ENCODE measurements at regions not wholly inside any gene's neighbourhood (a gene's known extent, or its start where the extent isn't known, plus 50 kb on each side); places are given as distances from the start of the nearest gene placed in this dataset.
"Not testable (repeated sequence)": the region's sequence is repeated elsewhere in the genome, so short reads cannot be mapped to it uniquely, and the experiment has no call there.

GRCh38 chr1:4221107-4221506 lies 321.0 kb upstream of the C1orf174 start:
- TF ChIP-seq CTCF (conservative IDR thresholded peaks at IDR 0.05; ENCODE audit: low read depth, low read length): no peak
- no peak for DNase-seq (ENCODE audit: low read depth)
- no peak overlapping the region for H3K4me3 ChIP-seq (ENCODE audit: low read depth, low read length)

GRCh38 chr1:4224684-4225467 lies 324.8 kb upstream of the C1orf174 start:
- DNase-seq (ENCODE audit: low read depth): no peak
- no peak overlapping the region for H3K4me3 ChIP-seq (ENCODE audit: low read depth, low read length)
- TF ChIP-seq CTCF (conservative IDR thresholded peaks at IDR 0.05; ENCODE audit: low read depth, low read length): no peak

- DNase-seq (ENCODE audit: low read depth): no peak
- TF ChIP-seq CTCF (conservative IDR thresholded peaks at IDR 0.05; ENCODE audit: low read depth, low read length): no peak
- H3K4me3 ChIP-seq (ENCODE audit: low read depth, low read length): no peak overlapping the region
Measured at GRCh38 chr1:4227986-4228385, 327.9 kb upstream of the C1orf174 start.

- no peak for DNase-seq (ENCODE audit: low read depth)
- no peak for TF ChIP-seq CTCF (conservative IDR thresholded peaks at IDR 0.05; ENCODE audit: low read depth, low read length)
- H3K4me3 ChIP-seq (ENCODE audit: low read depth, low read length): no peak overlapping the region
Measured at GRCh38 chr1:4253935-4254334, 353.9 kb upstream of the C1orf174 start.

GRCh38 chr1:4256351-4256750 lies 356.3 kb upstream of the C1orf174 start:
- H3K4me3 ChIP-seq (ENCODE audit: low read depth, low read length): no peak overlapping the region
- no peak for TF ChIP-seq CTCF (conservative IDR thresholded peaks at IDR 0.05; ENCODE audit: low read depth, low read length)
- no peak for DNase-seq (ENCODE audit: low read depth)

GRCh38 chr1:4258146-4258777 lies 358.2 kb upstream of the C1orf174 start:
- DNase-seq (ENCODE audit: low read depth); H3K4me3 ChIP-seq (ENCODE audit: low read depth, low read length): not testable (repeated sequence)

GRCh38 chr1:4261327-4261726 lies 361.3 kb upstream of the C1orf174 start:
- DNase-seq (ENCODE audit: low read depth): no peak
- no peak for TF ChIP-seq CTCF (conservative IDR thresholded peaks at IDR 0.05; ENCODE audit: low read depth, low read length)
- no peak overlapping the region for H3K4me3 ChIP-seq (ENCODE audit: low read depth, low read length)

Data from choroid plexus epithelial cell (primary cell).